Adrenal gland (tissue), 9 donors: ENCODE measurements at regions not wholly inside any gene's neighbourhood (a gene's known extent, or its start where the extent isn't known, plus 50 kb on each side); places are given as distances from the start of the nearest gene placed in this dataset.

Source experiments
- DNase-seq, 7 donors: peaks; one replicate each; pipeline ENCODE4 v3.0.0-alpha.2; 2019 to 2020
- H3K27ac ChIP-seq, 5 donors: fragments of 200-600 bp; sonication (generic) in 4 of 5; 1 replicate in 3 of 5; 2 replicates in 2 of 5; pipeline versions ENCODE4 v1.5.1 to v1.8.0; 2016 to 2020; ENCODE audit warnings: mild to moderate bottlenecking in 1 of 5
- H3K27me3 ChIP-seq: fragments of 200-600 bp; 2 replicates; pipeline ENCODE4 v1.8.0; 2021
- H3K36me3 ChIP-seq, 2 donors: fragments of 200-600 bp; replicated peaks in 1 of 2; 1 replicate in 1 of 2; 2 replicates in 1 of 2; pipeline versions ENCODE4 v1.5.1 to v1.8.0; 2018 to 2022
- H3K4me1 ChIP-seq, 2 donors: fragments of 200-600 bp; replicated peaks in 1 of 2; 1 replicate in 1 of 2; 2 replicates in 1 of 2; pipeline versions ENCODE4 v1.5.1 to v1.8.0; 2018 to 2021
- H3K4me3 ChIP-seq, 4 donors: fragments of 200-600 bp; sonication (generic) in 3 of 4; one replicate each; pipeline ENCODE4 v1.5.1; 2016 to 2018
- H3K9me3 ChIP-seq, 3 donors: fragments of 200-600 bp; sonication (generic) in 1 of 3; replicated peaks in 1 of 3; 1 replicate in 2 of 3; 2 replicates in 1 of 3; pipeline versions ENCODE4 v1.5.1 to v1.8.0; 2016 to 2021
- CTCF ChIP-seq, 6 experiments: fragments of 450-650 bp in 4 of 6; fragments of 200-600 bp in 2 of 6; sonication (generic) in 1 of 6; IDR thresholded peaks; 1 replicate in 5 of 6; 2 replicates in 1 of 6; pipeline versions ENCODE4 v1.5.1 to v1.8.0; 2016 to 2021; ENCODE audit warnings: antibody characterized with exemption in 6 of 6, mild to moderate bottlenecking in 2 of 6, moderate library complexity in 1 of 6
- POLR2A ChIP-seq, 2 donors: fragments of 450-650 bp; IDR thresholded peaks; one replicate each; pipeline ENCODE4 v1.6.1; 2017; ENCODE audit warnings: antibody characterized with exemption in 2 of 2, mild to moderate bottlenecking in 2 of 2, moderate library complexity in 1 of 2
- WGBS, 4 donors: extraction: QIAGEN DNeasy Blood & Tissue Kit in 2 of 4; methylation state at CpG; one replicate each; pipeline versions ENCODE4 v1.1.5 to v1.1.7; 2013 to 2017; 5-methylcytosine and 5-hydroxymethylcytosine counted together
- intact Hi-C, 2 donors: fragments of 100-400 bp; cut with DNase I; formaldehyde crosslinking; loops; one replicate each; pipeline versions ENCODE4 v1.14.1 to v1.15.0; 2022 to 2023
- donor health status: healthy with polysubstance abuse.
- donor health status: Bipolar disorder and iron deficiency.
- donor health status: DM: yes; HTN: yes; CAD: no.
- donor health status: DM: no; HTN: no; CAD: no.
- donor health status: DM: no; HTN: no; CAD: no.

- Histone ChIP-seq H3K36me3 (no peaks in the 10 kb centered on the region), H3K27ac (no peak overlapping the region), H3K4me3 (no peak overlapping the region), H3K9me3 (no peaks in the 10 kb centered on the region), H3K4me1 (no peaks in the 10 kb centered on the region), H3K27me3 (no peaks in the 10 kb centered on the region)
- 48 to 73% (median 61%) methylated on average over 9 to 13 of the region's 13 CpGs for WGBS, 4 donors
- TF ChIP-seq CTCF (IDR thresholded peaks at IDR 0.05) (no peak), POLR2A (IDR thresholded peaks at IDR 0.05) (no peak)
- intact Hi-C loops, result no loop called here
- no peak for DNase-seq
Measured at GRCh38 chr2:129780316-129781270, 198.9 kb upstream of the RAB6C start.

DNA sequence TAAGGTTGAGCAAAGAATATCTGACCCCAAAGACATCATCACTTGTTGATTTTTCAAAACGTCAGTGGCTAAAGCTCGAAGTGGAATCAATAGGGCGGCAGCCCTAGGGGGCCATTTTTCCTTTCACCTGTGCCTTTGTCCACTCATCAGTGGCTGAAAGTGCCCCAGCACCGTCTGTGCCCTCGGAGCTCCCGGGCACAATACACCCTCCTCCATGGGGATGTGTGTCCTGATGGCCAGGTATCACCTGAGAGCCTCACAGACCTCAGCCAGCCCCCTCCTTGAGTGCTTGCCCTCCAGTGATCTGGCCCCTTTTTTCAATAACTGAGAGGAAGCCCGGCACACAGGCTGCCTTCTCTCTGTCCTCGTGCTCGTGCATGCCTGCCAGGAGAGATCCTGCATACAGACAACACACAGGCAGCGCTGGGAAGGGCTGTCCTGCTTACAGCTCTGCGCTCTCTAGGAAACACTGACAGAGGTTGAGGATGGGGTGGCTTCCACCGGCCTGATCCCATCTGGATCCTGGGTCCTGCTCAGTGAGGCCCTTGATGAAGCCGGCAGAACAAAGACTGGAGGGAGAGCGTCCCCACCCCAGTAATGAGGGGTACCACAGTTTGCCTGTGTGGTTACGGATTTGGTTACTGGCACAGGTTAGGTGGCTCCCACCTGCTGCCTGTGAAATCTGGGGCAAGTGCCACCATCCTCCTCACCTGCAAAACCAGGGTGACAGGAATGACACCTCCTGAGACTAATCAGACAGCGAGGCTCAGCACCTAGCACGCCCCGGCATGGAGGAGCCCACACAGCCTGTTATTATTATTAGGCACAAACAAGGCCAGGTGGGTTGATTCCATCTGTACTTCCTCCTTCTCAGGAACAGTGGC lies 197.5 kb upstream of the RAB6C start:
- Histone ChIP-seq H3K27ac (no peak overlapping the region), H3K4me1 (no peaks in the 10 kb centered on the region), H3K9me3 (no peaks in the 10 kb centered on the region), H3K36me3 (no peaks in the 10 kb centered on the region), H3K4me3 (no peak overlapping the region), H3K27me3 (no peaks in the 10 kb centered on the region)
- no peak for TF ChIP-seq CTCF (IDR thresholded peaks at IDR 0.05)
- TF ChIP-seq POLR2A (IDR thresholded peaks at IDR 0.05), result no peak
- 64 to 74% (median 72%) methylated on average over 10 to 18 of the region's 18 CpGs for WGBS, 4 donors
- intact Hi-C loops, result no loop called here
- DNase-seq, result no peak

DNA sequence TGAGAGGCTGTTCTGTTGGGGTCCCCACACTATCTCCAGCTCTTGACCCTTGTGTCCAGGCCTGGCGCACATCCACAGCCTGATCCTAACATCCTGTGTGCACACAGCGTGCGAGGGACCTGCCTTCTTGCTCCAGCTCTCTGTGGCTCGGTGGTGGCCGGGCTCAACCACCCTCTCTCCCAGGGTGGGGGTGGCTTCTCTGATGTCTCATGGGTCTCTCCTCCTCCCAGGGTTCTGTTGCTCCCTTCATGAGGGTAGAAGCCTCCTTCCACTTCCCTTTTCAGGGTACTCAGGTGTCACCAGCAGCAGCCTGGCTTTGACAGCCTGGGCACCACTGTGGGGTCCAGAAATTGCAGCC lies 196.9 kb upstream of the RAB6C start:
- no peaks in the 10 kb centered on the region for H3K27me3 ChIP-seq
- no peak for DNase-seq
- WGBS, 4 donors, result 79 to 95% (median 83%) methylated on average over 4 to 5 of the region's 5 CpGs
- no peak overlapping the region for H3K4me3 ChIP-seq
- H3K4me1 ChIP-seq, result no peaks in the 10 kb centered on the region
- no peaks in the 10 kb centered on the region for H3K36me3 ChIP-seq
- H3K9me3 ChIP-seq, result no peaks in the 10 kb centered on the region
- no peak overlapping the region for H3K27ac ChIP-seq
- no peak for TF ChIP-seq POLR2A (IDR thresholded peaks at IDR 0.05)
- TF ChIP-seq CTCF (IDR thresholded peaks at IDR 0.05), result no peak
- intact Hi-C loops, result no loop called here

- intact Hi-C loops, result no loop called here
- no peak overlapping the region for H3K4me3 ChIP-seq
- no peaks in the 10 kb centered on the region for H3K36me3 ChIP-seq
- no peaks in the 10 kb centered on the region for H3K9me3 ChIP-seq
- H3K4me1 ChIP-seq, result no peaks in the 10 kb centered on the region
- TF ChIP-seq POLR2A (IDR thresholded peaks at IDR 0.05) (no peak), CTCF (IDR thresholded peaks at IDR 0.05) (no peak)
- no peak for DNase-seq
- 88 to 93% (median 91%) methylated on average over 6 of the region's 6 CpGs for WGBS, 4 donors
- H3K27me3 ChIP-seq, result no peaks in the 10 kb centered on the region
- H3K27ac ChIP-seq, result no peak overlapping the region
Measured at GRCh38 chr2:129784486-129784885, 195.0 kb upstream of the RAB6C start.
